HT-29 (cell line): ENCODE measurements at regions not wholly inside any gene's neighbourhood (a gene's known extent, or its start where the extent isn't known, plus 50 kb on each side); places are given as distances from the start of the nearest gene placed in this dataset.
A peak's percentile ranks its signal among the peaks of the same experiment; 100 is the strongest.
"Not testable (repeated sequence)": the region's sequence is repeated elsewhere in the genome, so short reads cannot be mapped to it uniquely, and the experiment has no call there.

ENCODE experiments used
- DNase-seq: peaks from one replicate; pipeline ENCODE4 v3.0.0-alpha.2; 2015; ENCODE audit warnings: low spot score

DNA sequence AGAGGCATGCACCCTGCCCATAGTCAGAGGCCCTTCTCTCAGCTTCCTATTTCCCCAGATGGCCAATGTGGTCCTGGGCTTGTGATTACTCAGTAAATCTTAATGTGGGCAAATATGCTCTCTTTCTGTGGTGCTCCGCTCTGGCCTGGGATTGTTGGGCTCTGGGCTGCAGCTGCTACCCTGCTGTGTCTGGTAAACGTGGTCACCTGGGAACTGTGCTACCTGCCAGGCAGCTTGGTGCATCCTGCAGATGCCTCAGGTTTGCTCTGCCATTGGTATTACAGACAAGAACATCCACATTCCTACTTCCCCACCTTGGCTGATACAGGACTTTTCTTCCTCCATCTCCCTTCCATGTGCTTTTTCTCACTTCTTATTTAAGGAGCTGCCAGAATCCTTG lies 611.5 kb upstream of the IMPG1 start:
- DNase-seq = no peak

DNA sequence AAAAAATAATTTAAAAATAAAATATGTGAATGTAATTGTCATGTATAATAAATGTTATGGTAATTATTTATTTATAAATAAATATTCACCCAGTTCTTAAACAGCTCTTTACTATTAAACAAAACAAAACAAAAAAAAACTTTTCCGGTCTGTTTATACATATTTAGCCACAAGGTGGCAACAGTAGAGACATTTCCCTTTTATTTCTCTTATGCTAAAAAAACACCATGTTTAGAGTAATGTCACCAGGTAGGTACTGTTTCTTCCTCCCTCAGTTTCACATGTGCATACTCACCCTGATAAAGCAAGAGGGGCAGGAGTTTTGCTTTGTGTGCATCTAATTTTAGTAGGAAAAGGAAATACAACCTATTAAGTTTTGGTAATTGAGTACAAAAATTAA lies 610.4 kb upstream of the IMPG1 start:
- peak; percentile 36 for DNase-seq

DNA sequence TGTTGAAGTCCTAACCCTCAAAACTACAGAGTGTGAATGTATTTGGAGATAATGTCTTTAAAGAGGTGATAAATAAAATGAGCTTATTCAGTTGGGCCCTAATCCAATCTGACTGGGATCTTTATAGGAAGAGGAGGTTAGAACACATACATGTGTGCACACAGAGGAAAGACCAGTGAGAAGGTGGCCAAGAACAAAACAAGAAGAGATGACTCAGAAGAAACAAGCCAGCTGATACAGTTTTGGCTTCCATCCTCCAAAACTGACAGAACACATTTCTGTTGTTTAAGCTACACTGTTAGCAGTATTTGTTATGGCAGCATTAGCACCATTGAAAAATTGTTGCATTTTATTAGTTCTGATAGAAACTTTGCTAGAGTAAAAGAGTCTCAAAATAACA lies 609.3 kb upstream of the IMPG1 start:
- no peak for DNase-seq

DNA sequence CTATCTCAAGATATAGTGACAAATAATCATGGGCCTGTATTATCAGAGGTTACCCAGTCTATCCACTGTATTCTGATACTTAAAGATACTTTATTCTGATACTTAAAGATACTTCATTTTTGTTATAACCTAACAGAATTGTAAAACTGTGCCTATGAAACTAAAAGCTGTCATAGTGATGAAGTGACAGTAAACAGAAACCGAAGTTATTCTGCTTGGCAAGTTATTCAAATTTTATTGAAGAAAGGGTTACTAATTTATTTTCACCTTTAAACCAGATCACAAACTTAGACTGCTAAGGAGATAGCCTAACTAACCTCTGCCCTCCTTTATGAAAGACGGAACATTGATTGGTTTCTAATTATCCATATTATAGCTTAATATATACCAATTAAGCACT lies 604.6 kb upstream of the IMPG1 start:
- no peak for DNase-seq

DNA sequence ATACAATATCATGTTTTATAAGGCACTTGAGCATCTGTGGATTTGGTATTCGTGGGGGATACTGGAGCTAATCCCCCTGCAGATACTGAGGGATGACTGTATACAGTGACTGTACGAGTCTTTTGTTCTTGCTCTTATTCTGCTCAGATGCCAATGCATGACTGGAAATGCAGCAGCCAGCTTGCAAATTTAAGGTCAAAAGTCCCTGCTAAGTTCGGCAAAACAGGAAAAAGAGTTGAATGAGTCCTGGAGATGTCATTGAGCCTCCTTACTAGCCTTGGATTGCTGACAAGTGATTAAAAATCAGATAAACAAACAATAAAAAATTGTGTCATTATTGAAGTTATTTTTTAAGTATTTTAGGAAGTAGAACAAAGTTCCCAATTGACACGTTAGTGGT lies 599.3 kb upstream of the IMPG1 start:
- DNase-seq = no peak

DNA sequence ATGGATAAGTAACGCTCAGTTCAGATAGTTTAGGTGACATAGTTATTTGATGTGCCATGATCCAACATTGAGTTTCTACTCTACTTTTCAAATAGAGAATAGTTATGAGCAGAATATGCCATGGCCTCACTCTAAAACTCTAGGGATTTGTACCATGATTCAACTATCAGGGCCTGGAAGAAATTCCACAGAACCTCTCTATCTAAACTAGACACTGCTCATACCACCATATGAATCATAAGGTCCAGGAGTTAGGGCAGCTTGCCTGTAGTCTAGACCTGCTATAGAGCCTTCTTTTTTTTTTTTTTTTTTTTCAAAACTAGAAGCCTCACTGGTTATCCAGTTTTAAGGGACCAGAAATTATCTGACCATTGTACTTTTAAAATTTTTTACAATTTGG lies 571.8 kb upstream of the IMPG1 start:
- DNase-seq = no peak

DNA sequence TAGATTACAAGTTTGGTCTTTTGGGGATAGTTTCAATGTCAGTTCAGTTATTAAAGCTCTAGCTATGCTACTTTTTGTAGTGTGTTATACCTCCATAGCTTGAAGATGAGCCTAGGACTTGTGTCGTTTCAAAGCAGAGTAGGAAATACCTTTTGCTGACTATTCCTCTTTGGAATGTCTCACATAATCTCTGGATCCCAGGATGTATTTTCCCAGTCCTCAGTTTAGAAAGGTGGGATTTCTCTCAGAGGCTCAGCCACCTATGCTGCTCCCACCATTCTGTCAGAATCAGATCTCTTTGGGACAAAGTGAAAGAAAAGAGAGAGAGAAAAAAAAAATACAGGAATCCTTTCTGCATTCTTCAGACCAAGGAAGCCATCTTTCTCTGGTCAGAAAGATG lies 567.5 kb upstream of the IMPG1 start:
- no peak for DNase-seq

DNA sequence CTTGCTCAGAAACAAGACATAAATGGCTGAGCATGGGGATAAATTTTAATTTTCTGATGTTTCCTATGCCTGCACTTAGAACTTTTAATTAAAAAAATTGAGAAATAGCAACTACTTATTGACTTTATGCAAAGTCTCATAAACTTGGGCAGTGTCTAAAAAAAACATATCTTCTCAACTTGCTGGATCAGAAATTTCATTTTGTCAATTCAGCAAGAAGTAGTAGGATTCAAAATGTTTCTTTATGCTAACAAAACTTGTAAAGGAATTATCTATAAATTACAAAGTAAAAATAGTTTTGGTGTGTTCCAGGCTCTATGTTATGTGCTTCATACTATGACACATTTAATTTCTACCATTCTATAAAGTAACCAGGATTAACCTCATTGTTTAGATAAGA lies 562.2 kb upstream of the IMPG1 start:
- DNase-seq = no peak

DNA sequence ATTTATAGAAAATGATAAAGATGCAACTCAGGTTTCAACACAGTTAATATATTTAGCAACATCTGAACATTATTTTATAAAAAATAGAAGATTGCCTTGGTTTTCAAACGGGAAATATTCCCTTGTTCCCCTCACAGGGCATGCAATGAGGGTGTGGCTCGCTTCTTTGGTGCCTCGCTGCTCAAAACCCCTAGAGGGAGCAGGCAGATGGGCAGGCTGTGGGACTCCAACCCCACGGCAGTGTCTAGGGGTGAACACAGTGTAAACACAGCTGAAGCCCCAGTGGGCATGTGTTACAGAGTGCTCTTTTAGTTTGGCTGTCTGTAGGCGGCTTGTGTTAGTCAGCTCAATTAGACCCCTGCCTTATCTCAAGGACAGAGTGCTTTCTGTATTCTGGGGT lies 560.8 kb upstream of the IMPG1 start:
- no peak for DNase-seq

DNA sequence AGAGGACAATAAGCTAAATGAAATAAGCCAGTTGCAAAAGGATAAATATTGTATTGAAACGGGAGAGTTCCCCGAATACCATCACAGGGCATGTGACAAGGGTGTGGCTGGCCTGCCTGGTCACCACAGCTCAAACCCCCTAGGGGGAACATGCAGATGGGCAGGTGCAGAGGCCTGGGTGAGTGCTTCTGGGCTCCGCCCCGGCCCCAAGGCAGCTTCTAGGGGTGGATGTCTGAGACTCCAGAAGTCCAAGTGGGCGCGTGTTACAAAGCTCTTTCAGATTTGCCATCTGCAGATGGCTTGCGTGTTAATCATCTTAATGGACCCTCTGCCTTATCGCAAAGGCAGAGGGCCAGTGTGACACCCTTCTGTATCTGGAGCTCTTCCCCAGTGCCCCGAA lies 559.2 kb upstream of the IMPG1 start:
- DNase-seq = no peak

DNA sequence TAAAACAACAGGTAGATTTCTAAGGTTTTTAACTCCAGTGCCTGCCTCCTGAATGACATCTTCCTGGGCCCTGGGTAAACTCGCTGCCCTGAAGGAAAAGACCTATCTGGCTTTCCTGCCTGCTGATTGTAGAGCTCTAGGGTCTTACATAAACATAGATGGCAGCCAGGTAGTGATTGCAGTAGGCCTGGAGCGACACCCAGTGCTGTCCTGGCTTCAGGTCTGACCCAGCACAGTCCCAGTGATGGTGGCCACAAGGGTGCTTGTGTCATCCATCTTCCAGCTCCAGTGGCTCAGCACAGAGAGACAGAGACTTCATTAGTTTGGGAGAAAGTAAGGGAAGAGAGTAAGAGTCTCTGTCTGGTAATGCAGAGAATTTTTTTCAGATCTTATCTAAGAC lies 542.9 kb upstream of the IMPG1 start:
- no peak for DNase-seq

DNA sequence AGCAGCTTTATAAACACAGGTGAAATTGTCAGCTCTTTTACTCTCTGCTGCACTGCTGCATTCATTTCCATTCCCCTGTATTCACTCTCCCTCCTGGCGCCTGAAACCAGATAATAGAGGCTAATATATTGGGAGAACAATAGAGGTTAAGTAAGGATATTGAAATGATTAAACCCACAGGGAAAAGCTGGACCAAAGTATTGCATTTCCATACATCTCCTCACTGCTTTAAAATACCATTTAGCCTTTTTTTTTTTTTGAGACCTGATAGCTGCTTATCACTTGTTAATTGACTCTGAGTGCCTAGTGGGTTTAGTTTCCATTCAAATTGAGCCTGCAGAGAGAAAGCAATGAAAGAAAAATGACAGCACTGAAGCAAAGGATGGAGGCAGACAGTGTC lies 540.5 kb upstream of the IMPG1 start:
- DNase-seq = no peak

DNA sequence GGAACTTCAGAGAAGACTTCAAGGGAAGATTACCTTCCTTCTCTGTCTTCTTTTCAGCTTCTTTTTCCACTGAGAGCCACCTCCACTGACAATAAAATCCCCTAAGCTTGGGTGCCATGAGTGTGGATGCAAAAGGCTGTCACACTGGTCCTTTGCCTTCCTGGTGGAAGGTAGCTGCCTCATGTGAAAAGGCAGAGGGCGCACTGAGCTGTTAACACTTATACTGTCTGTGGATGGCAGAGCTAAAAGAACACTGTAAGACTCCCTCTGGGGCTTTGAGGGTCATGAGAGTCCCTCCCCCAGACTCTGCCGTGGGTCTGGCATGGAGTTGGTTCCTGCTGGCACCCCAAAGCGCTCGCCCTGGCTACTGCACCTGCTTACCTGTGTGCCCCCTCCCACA lies 536.7 kb upstream of the IMPG1 start:
- no peak for DNase-seq

DNA sequence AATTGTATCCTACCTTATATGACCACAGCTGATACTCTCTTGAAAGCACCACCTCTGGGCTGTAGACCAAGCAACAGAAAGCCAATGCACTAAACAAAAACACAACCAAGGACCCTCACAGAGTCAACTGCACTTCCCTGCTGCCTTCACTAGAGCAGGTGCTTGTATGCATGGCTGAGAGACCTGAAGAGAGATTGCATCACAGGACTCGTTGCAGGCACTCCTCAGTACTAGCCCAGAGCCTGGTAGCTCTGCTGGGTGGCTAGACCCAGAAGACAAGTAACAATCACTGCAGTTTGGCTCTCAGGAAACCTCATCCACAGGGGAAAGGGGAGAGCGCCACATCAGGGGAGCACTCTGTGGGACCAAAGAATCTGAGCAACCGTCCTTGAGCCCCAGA lies 521.6 kb upstream of the IMPG1 start:
- DNase-seq = no peak

DNA sequence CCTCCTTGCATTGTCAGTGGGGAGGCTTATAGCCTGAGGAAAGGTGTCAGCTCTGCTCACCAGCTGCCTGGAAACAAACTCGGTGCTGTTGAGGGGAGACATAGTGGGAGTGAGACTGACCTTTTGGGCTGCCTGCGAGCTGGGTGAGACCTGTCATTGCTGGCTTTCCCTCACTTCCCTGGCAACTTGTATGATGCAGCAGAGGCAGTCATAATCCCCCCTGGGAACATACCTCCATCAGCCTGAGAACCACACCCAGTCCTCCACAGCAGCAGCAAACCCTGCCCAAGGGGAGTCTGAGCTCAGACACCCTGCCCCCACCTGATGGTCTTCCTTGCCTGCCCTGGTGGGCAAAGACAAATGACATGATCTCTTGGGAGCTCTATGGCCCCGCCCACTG lies 521.2 kb upstream of the IMPG1 start:
- DNase-seq = no peak

DNA sequence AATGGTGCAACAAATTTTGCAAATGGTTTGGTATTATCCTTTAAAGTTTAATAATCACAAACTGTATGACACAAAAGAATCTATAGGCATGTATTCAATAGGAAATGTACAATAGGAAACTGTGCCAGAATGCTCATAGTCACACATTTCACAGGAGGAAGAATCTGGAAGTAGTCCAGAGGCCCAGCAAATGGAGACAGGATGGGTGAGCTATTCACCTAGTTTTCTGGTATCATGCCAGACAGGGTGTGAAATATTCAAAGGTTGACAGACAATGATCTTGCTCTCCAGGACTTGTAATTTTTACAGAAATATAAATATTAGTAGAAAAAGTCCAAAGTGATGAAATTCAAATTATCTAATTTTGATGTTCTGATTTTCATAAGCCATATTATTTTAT lies 520.1 kb upstream of the IMPG1 start:
- DNase-seq = no peak

DNA sequence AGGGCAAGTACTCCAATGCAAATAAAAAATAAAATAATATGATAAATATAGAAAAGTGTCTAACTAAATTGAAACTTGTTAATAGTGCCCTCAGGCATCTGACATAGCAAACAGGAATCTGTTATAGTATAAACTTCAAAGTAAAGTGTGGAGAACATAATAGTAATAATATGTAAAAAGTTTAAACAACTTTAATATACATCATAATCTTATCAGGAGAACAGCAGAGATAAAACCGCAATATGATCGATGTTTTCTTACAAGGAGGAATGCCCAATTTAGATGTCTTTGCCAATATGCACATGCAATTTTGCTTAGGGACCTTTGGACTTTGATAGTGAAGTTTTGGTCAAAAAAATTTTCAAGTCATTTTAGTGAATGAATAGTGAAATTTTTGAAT lies 514.8 kb upstream of the IMPG1 start:
- DNase-seq = no peak

DNA sequence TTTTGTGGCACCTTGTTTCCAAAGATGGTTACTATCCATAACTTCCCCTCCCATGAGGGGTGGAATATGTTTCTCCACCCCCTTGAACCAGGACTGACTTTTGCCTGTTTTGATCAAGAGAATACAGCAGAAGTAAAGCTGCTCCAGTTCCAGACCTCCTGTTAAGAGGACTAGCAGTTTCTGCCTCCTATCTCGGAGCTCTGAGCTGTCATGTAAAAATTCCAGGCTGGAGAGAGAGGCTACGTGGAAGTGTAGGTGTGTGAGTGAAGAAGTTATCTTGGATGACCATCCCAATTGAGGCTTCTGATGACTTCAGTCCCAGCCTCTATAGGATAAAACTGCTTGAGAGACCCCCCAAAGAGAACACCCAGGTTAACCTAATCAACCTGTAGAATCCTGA lies 511.7 kb upstream of the IMPG1 start:
- no peak for DNase-seq

DNA sequence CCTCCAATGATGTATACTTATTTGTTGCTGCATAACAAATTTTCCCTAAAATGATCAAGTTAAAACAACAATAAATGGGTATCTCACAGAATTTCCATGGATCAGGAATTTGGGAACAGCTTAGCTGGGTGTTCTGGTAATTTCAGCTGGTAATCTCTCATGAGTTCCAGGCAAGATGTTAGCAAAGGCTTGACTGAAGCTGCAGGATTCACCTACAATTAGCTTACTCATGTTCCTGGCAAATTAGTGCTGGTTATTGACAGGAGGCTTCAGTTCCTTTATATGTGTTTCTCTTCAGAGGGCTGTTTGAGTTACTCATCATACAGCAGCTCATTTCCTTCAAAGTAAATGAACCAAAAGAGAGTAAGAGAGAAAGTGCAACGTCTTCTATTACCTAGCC lies 506.3 kb upstream of the IMPG1 start:
- DNase-seq = no peak

DNA sequence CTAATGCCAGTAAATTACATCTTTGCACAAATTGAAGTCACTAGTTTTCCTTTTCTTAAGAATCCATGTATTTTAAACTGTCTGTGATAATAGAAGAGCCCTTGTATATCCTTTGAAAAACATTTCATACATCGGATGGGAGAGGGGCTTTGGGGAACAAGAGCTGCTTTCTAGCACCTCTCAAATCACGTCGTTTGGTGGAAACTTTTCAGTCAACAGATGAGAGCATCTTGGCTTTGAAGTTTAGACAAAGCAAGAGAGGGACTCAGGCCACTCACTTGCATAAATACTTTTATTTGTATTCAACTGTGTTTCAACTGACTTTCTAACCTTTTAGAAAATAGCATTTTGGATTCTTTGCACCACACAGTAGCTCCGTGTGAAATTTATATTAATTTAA lies 502.3 kb upstream of the IMPG1 start:
- DNase-seq = no peak

DNA sequence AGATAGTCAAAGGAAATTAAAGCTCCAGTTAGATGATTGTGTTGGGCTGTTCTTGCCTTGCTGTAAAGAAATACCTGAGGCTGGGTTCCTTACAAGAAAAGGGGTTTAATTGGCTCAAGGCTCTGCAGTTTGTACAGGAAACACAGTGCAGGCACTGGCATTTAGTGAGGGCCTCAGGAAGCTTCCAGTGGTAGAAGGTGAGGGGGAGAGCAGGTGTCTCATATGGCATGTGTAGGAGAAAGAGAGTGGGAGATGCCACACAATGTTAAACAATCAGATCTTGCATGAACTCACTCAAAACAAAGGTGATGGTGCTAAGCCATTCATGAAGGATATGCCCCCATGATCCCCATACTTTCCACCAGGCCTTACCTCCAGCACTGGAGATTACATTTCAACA lies 493.5 kb upstream of the IMPG1 start:
- DNase-seq = no peak

DNA sequence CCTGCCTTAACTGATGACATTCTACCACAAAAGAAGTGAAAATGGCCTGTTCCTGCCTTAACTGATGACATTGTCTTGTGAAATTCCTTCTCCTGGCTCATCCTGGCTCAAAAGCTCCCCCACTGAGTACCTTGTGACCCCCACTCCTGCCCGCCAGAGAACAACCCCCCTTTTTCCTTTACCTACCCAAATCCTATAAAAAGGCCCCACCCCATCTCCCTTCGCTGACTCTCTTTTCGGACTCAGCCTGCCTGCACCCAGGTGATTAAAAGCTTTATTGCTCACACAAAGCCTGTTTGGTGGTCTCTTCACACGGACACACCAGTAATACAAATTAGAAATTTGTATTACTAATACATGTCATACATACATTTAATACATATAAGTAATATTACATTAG lies 489.9 kb upstream of the IMPG1 start:
- not testable (repeated sequence) for DNase-seq

DNA sequence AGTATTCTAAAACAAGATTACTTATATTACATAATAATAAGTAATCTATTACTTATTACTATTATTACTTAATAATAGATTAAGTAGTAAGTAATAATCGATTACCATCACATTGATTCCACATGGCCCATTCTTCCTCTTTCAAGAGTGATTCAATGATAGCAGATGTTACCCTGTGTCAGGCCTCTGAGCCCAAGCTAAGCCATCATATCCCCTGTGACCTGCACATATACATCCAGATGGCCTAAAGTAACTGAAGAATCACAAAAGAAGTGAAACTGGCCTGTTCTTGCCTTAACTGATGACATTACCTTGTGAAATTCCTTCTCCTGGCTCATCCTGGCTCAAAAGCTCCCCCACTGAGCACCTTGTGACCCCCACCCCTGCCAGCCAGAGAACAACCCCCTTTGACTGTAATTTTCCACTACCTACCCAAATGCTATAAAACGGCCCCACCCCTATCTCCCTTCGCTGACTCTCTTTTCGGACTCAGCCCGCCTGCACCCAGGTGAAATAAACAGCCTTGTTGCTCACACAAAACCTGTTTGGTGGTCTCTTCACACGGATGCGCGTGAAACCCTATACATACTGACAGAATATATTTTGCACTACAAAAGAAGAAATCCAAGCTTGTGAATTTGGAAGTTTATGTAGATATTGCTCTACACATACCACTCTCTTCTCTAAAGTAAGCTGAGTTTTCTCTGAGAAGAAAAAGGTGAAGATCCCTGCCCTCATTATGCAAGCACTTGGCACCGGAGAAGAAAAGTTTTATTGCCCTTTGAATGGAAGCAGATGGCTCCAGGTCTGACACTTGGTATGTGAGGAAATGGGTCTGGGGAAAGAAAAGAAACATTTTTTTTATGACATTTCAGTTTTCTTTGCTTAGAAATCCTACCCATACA lies 488.6 kb upstream of the IMPG1 start:
- DNase-seq = not testable (repeated sequence)

DNA sequence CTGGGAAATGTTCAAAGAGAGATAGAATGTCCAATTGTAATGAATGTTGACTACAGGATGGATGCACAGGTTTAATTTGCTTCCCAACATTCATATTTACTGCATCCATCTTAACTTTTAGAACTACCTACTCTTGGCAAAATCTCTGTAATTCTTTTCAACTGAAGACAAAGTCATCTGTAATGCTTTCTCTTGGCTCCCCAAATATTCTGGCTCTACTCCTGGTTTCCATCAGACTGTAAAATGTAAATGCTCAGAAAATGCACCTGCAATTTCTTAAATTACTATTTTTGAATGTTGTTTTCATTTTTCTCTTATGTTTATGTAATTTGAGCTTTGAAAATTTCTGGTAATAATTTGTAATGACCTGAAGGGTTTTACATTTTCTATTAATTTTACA lies 480.8 kb upstream of the IMPG1 start:
- DNase-seq = no peak
